Activated CD4-positive, alpha-beta T cell treated with anti-CD3 and anti-CD28 coated beads for 1 hour (primary cell): ENCODE measurements at regions not wholly inside any gene's neighbourhood (a gene's known extent, or its start where the extent isn't known, plus 50 kb on each side); places are given as distances from the start of the nearest gene placed in this dataset.

ENCODE experiments used
- DNase-seq: peaks from one replicate; pipeline ENCODE4 v3.0.0-alpha.2; 2020

DNA sequence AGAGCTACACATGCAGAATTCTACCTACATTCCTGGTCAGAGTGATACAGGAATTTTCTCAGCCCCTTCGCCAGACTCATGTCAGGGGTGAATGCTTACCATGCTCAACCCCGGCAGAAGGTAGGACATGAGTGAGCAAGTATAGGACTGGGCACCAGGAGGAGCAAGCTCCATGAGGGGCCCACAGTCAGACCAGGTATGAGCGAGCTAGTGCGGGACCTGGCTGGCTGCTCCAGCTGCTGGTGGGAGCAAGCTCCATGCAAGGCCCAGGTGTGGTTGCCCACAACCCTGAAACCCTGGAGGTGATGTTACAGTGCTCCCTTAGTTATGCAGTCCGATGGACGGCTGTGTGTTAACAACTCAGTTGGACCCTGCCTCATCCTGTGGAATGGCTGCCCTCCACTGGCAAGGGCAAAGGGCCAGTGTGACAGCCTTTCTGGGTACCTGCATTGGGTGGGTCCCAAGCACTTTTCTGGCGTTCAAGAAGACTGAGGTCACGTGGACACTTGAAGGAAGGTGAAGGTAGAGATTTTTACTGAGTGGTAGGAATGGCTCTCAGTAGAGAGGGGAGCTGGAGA lies 503.5 kb upstream of the CITED2 start:
- no peak for DNase-seq

DNA sequence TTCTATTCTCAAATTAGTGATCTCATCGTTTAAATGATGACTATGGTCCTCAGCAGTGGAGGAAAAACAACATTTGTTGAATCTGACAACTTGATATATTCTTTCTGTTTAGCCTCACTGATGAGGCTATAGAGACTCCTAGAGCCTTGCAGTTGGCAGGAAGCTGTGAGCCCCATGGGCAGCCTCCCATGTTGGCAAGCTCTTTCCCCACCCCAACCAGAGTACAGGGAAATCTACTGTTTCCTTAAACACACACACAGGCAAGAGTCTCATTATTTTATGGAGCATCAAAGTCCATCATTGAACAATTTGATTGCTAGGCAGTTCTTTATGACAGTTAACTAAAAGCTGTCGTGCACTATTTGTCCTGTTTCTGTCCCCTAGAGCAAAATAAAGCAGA lies 498.2 kb upstream of the CITED2 start:
- DNase-seq: no peak

DNA sequence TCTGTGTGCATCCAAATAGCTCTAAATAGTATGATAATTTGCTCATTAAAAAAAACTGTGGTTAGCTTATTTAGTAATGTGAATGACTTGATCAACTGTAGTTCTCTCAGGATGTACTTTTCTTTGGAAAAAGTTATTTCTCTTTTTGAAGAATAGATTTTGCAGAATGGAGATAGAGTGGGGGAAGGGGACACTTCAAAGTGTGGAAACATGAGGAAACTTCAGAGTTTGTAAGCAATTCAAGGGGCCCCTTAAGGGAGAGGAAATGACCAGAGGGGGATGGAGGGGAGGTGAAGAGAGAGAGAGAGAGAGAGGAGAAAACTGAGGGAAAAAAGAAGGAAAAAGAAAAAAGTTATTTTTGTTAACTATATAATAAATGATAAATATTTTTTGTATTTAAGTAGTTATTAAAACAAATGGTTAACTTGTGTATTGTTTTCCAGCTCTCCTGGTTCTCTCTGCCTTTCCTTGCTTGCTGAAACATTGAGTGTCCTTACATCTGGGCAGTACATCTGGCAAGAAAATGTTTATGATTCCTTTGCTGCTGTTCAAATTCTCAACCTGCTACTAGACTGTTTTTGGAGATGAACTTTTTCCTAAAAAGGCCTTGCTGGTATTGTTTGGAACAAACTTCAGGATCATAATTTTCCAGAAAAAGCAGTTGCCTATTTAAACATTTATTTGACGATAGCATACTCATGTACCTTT lies 497.5 kb upstream of the CITED2 start:
- no peak for DNase-seq

DNA sequence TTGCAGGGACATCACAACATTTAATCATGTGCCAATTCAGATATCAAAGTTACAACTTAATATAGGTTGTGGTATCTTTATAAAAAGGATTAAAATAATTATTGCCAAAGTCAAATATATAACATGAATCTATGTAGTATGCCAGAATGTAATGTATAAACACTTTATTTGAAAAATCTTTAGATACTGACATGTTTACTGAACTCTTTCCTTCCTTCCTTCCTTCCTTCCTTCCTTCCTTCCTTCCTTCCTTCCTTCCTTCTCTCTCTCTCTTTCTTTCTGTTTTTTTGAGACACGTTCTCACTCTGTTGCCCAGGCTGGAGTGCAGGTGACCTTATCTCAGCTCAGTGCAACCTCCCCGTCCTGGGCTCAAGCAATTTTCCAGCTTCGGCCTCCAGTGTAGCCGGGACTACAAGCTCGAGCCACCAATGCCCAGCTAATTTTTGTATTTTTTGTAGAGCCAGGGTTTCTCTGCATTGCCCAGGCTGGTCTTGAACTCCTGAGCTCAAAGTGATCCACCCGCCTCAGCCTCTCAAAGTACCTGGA lies 496.8 kb upstream of the CITED2 start:
- DNase-seq: no peak

DNA sequence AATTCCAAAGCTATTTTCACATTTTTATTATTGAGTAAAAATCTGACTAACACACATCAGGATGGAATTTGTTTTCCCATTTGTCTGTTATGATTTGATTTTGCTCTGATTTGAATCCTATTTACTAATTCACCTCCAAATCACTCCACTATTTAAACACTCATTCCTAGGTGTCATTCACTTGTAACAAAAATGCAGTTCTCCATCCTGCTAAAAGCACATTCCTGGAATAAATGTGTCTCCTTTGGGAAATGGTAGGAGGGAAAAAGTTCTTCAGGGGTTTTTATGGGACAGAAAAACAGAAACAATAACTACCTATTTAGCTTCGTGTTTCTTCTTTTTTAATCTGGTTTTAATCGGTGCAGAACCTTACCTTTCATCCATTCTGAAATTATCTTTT lies 494.1 kb upstream of the CITED2 start:
- no peak for DNase-seq

DNA sequence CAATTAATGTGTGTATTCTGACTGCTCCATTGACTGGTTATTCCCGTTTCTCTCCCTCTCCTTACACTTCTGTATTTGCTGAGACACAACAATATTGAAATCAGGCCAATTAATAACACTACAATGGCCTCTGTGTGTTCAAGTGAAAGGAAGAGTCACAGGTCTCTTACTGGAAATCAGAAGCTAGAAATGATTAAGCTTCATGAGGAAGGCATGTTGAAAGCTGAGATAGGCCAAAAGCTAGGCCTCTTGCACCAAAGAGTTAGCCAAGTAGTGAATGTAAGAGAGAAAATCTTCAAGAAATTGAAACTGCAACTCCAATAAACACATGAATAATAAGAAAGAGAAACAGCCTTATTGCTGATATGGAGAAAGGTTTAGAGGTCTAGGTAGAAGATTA lies 489.5 kb upstream of the CITED2 start:
- no peak for DNase-seq

DNA sequence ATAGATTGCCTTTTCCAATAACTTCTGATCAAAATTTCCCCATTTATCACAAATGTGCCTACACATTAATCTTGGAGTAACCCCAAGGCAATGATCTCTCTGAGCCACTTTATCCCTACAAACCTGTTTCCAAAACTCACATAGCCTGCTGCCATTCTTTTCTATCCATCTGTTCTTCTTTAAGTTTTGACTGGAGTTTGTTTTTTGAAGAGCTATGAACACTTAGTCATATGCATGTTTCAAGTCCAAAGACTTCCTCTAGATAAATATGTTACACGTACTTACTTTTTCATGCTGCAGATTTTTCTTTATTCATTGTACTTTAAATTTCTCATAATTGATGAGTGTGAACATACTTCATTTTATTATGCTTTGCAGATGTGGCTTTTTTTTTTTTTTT lies 488.9 kb upstream of the CITED2 start:
- no peak for DNase-seq

DNA sequence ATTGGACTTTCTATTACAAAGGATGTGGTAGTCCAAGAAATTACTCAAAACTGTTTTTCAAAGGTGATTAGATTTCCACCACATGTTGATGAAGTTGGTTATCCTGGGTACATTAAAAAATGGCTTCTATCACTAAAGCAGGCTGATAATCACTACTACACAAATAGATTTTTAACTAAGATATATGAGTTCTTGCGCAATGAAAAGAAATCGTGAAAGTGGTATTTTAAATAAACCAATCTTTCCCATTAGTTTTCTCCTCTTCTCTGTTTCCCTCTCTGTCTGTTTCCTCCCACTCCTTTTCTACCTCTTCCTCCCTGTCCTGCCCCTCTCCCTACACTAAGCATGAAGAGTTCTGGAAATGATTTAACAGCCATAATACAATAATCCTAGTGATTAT lies 487.9 kb upstream of the CITED2 start:
- no peak for DNase-seq

DNA sequence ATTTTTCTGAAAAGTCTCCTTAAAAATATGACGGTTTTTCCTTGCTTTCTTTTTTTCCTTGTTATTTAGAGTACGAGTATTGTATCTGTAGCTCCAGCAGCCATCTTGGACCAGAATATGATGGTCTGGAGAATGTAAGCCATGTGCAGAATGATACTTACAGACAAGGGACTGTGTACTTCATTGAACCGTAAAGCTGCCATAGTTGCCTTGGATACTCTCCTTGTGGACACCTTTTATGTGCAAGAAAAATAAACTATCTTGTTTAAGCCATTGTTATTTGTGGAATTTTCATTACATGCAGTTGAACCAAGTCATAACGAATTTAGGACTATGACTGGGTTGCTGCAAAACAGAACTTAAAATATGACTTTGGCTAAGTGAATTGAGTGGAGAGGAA lies 485.8 kb upstream of the CITED2 start:
- no peak for DNase-seq

DNA sequence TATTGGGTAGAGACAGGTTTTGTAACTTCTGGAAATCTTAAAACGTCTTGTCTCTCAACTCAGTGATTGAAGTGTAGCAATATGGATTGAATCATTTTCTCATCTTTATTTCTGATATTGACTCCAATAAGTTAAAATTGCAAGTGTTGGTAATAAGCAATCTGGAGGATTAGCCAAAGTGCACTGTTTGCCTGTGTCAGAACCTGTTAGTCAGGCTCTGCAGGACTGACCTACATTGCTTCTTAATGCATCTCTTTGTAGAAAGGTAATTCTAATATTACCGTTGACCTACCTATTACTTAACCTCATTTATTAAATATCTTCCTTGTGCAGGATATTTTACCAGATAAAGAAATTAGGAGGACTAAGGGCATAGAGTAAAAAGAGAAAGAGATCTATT lies 484.0 kb upstream of the CITED2 start:
- no peak for DNase-seq

DNA sequence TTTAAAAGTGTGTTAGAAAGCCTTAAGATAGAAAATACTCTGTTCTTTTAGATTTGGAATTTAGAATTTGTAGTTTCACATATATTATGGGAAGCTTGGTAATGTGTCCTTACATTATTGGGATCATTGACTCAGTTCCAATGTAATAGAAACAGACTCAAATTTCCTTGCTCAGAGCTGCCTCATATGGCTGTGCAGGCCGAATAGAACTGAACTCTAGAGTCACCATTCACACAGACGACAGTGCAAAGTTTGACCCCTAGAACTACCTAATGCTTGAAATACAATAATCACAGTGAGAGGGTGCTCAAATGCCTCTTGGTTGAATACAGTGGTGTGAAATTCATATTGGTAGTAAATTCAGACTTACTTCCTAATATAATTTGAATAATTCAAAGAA lies 482.7 kb upstream of the CITED2 start:
- DNase-seq: no peak

DNA sequence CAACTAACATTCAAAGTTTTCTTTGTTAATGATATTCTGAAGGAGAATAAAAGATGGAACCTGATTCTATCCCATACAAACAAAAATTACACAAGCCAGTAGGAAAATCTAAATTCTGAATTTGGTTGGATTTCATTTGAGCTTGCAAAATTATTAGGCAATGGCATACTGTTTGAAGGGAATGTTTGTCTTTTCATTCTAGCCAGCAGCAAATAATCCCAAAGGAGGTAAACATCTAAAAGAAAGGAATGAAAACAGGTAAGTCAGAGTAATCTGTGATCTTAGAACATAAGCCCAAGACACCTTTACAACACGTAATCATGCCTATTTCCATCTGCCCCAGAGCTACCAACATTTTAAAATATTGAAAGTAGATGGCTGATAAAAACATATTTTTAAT lies 482.1 kb upstream of the CITED2 start:
- no peak for DNase-seq

DNA sequence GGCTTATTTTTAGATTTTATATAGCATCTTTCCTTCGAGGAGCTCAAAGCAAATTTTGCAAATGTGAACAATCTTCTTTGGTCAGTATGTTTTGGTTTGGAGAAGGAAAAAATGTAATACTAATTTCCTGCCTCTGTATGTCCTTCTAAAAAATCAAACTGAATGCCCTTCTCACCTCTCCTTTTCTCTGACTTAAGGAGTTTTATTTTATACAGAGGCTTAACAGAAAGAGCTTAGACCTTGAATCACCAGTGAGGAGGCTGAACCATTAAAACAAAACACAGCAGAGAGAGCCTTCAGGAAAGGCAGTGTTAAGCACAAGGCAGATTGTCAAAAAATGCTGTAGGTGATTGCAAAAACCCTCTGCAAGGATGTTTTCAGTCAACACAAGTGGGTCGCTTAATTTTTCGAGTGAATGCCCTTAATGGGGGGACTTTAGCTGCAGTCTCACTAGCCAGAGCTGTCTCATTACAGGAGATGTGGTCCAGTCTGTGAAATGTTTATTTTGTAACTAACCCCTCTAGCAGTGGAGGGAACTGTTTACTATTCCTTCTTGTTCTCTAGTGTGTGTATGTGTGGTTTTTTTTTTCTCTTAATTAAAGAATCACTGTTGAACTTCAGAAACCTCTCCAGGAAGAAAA lies 481.3 kb upstream of the CITED2 start:
- no peak for DNase-seq

DNA sequence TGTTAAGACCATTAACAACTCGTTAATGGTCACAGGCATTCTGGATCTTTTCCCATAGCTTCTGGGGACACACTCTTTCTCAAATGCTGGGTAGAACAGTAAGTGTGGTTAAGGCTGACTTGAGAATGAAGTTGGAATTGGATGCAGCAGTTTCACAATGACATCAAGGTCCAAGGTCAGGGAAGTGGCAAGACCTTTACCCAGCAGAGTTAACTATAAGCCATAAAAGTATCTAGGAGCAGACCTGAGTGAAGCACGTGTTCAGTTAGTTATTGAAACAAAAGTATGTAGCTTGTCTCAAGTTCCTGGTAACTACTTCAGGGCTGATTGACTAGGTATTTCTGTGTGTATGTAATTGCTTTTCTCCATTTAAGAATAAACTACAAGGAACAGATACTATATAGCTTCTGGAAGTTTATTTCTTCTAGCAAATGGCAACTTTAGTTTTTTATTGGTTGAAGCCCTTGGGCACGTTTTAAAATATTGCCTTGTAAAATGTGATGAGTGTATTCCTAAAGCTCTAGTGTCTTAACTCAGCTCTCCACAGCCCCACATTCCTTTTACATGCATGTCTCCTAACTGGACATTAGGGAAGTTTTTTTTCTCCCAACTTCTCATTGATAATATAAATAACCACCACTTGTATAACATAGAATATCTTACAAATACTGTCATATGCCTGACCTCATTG lies 479.0 kb upstream of the CITED2 start:
- DNase-seq: no peak

DNA sequence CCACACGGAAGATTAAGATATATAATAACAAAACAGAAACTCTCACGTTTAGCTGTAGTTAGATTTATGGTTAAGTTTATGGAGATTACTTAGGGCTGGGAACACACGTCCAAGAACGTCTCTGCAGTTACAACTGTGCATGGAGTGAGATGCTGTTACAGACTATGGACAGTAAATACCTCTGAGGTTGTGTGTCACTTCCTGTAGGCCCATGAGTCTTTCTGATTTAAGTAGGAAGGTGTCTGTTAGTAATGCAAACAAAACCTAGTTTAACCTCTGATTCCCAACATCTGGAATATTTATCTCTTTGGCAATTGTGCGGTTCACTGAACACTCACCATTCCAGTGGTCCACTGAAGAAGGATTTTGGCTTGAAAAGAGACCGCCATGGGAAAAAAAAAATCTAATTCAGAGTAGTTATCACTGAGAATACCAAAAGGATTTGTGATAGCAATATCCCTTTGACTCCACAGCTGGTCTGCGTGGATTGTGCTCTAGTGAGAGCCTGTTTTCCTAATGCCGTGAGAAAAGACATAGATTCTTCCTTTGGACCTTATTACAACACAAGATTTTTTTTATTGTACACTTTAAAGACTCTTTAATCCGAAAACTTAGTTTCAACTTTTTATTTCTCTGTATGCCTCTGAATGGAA lies 478.2 kb upstream of the CITED2 start:
- DNase-seq: no peak

DNA sequence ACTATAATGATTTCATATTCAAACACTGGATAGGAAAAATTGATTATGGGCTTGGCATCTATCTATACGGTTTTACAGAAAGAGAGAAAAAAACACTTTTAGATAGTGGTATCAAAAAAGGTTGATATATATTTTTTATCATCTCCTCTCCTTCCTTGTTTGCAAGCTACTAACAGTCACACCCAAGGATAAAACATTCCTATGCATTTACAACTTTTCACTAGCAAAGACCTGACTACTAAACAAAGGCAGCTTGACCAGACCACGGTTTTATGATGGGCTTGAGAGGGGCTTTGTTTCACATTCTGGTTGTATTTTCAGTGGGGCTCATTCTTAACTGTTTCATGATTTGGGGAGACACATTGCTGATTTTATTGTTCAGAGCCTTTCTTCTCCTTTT lies 477.6 kb upstream of the CITED2 start:
- DNase-seq: no peak

DNA sequence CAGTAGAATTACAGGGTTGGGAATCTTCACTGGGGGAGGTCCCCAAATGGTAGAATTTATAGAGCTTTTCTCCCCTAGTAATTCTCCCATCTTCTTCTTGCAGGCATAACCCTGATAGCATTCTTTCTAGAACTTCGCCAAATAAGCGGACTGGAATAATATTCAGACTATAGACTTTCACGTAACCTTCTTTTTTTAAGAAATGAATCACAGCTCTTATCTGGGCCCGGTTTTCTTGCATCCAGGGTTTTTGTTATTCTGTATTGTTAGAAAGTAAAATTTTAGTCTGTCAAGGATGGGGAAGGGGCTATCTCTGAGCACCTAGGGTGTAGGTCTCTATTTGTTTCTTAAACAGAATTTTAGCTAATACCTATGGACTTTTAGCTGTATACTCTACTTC lies 476.8 kb upstream of the CITED2 start:
- no peak for DNase-seq

DNA sequence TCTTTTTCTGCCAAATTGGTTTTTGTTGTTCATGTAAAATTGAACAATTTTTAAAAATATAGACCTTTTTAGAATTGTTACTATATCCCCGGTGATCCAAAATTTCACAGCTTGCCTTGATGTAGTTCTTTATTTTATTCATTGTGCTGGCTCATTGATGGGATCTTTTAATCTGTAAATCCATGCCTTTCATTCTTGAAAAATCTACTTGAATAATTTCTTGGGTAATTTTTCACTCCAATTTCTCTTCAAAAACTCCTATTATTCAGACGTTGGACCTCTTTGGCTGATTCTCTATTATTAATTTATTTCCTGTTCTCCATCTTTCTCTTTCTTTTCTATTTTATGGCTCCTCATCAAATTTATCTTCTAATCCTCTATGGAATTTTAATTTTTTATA lies 476.1 kb upstream of the CITED2 start:
- no peak for DNase-seq

DNA sequence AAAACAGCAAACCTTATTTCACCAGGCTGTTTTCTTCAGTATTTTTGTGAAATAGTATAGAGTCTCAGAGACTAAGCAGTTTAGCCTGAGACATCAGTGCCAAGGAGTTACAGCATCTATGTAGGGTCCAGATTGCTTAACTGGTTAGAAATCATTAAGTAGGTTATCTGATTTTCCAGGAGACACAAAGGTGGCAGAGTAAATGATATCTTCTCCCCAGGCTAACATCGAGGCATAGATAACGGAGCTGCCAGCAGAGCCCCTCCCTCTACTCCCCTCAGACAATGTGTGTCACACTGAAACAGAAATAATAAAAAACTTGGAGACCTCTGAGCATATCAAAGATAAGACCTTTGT lies 473.0 kb upstream of the CITED2 start:
- DNase-seq: no peak

DNA sequence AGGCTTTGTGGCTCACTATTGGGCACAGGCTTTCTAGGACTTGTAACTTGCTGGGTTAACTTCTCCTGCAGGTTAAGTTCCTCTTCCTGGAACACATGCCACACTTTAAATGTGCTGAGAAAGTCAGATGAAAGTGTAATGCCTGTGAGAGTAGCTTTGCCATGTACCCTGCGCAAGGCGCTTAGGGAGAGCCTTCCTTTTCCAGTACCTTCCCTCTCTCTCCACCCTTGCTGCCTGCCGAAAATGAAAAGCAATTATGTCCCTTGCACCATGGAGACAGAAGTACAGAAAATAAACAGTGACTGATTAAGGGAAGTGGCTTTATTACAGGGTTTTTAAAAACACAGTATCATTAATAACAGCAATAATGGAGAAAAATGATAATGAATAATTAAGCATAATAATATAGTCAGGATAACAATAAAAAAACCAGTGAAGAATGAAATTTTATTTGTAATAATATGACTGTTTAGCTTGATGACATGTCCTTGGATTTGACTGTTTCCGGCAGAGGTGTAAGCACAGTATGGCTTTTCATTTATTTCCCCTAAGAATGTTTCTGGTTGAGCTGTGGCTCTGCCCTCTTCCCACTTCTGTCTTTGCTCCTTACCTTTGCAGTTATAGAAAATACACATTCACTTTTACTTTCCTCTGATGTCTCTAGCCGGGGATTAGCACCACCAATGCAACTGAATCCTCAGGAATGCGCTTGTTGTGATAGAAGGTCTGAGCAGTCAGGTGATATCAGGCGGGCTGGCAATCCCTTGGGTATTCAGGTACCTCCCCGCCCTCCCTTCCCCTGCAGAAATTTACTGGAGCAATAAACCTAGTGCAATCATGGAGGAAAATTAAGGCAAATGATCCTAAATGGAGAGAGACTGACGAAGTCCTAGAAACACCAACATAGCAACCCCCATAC lies 472.3 kb upstream of the CITED2 start:
- DNase-seq: no peak

DNA sequence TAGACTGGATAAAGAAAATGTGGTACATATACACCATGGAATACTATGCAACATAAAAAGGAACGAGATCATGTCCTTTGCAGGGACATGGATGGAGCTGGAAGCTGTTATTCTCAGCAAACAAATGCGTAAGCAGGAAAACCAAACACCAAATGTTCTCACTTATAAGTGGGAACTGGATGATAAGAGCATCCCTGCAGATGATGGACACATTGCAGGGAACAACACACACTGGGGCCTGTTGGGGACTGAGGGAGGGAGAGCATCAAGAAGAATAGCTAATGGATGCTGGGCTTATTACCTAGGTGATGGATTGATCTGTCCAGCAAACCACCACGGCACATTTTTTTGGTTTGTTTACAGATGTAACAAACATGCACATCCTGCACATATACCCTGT lies 470.5 kb upstream of the CITED2 start:
- DNase-seq: no peak

DNA sequence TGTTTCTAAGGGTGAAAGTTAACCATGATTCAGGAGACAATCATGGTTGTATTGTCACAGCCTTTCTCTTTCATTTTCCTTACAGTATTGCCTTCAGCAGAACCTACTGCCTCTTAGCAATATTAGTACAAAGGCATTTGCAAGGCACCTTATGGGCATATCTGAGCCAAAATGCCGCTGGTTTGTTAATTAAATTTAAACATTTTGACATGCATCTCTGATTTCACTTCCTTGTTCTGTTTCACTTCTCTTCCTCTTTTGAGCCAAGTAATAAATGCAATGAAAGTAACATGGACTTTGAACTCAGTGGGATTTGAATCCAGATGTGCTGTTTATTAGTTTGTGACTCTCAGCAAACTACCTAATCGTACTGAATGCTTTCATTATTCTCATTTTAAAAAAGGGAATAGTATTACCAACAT lies 467.4 kb upstream of the CITED2 start:
- DNase-seq: no peak
